Stimulated activated CD4-positive, alpha-beta T cell treated with anti-CD3 and anti-CD28 coated beads, Interleukin-15, amount 100 ng/mL, for 24 hours (primary cell): ENCODE measurements at regions not wholly inside any gene's neighbourhood (a gene's known extent, or its start where the extent isn't known, plus 50 kb on each side); places are given as distances from the start of the nearest gene placed in this dataset.

Experiments
- DNase-seq: peaks from one replicate; pipeline ENCODE4 v3.0.0-alpha.2; 2020

DNA sequence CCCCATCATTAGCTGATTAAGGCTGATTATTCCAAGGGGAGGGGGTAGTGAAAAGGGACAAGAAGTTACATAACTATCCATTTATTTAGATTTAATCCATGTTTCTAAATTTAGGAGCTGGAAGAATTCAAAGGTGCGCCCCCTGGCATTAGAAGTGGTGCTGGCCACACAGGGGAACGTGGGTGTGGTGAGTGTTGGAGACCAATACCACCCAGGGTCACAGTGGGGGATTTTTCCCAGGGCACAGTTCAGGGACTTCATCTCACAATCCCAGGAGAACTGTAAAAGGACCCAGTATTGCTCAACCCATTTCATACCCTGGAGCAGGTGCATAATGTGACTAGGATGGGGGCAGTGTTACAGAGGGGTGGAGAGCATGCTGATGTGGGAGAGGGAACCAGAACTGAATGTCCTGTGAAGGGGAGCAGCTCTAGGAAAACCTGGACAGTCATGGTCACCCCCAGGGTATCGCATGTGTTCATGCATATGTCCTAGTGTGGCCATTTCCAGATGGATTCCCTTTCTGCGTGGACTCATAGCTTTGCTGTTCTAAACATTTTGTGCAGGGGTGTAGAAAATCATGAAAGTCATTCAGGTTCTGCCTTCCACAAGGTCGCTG lies 110.3 kb downstream of the LSM3 start:
- DNase-seq = no peak

DNA sequence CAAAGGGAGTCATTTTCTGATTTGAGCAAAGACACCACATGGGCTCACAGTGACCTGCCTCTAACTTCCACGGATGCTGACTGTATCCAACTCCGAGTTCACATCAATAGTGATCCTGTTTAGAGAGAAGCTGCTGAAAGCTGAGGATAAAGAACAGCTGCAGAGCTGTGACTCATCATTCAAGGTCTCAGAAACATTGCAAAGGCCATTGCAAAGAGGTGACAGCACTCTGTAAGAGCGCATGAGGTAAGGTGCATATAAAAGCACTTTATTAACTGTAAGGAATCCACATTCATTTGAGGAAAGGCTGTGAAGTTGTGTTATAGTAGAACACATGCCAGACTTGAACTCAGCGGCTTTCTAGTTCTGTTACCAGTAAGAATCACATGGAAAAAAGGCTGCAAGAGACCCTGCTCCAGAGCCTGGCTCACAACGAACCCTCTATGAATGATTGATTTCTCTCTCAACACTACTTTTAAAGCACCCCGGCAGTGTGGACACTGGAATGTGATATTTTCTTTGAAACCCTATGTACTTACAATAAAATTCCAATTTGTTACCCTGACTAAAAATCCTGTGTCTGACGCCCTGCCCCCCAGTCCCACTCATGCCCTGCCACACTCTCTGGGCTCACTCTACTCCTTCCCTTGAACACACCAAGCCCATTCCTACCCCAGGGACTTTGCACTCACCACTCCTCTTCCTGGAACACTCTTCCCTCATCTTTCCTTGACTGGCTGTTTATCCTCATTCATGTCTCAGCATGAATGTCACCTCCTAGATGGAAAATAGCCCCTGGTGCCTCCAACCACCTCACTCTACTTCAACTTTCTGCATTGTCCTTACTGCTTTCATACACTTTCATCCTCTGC lies 111.2 kb downstream of the LSM3 start:
- DNase-seq = no peak

DNA sequence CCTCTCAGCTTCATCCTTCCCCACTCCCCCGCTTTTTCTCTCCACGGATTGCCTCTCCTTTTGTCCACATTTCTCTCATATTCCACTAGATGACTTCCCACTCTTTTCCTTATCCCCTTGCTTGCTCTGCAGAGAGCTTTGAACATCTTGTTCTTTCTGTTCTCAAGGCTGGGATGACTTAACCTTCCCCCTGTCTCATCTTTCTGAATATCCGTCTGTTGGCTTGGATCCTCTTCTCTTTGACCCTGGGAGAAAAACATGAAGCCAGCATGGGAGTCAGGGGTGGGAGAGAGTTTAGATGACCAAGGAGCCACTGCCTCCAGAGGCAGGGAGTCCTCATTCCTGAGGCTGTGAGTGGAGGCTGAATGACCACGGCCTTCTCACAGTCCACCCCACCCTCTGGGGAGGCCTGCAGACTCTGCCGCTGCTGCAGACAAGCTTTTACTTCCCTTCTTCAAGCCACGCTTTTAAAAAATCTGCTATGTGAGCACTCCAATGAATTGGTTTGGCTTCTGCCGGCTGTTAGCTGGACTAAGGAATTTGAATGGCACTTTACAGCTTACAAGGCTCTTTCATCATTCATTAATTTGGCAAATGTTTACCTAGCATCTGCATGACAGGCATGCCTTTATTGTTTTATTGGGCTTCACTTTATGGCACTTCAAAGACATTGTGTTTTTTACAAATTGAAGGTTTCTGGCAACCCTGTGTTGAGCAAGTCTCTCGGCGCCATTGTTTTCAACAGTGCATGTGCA lies 111.6 kb upstream of the SLC6A6 start:
- no peak for DNase-seq

DNA sequence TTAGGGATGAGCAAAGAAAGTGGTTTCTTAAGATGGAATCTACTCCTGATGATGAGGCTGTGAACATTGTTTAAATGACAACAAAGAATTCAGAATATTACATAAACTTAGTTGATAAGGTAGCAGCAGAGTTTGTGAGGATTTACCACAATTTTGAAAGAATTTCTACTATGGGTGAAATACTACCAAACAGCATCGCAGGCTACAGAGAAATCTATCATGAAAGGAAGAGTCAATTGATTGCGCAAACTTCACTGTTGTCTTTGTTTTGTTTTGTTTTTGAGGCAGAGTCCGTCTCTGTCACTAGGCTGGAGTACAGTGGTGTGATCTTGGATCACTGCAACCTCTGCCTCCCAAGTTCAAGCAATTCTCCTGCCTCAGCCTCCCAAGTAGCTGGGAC lies 107.4 kb upstream of the SLC6A6 start:
- no peak for DNase-seq

DNA sequence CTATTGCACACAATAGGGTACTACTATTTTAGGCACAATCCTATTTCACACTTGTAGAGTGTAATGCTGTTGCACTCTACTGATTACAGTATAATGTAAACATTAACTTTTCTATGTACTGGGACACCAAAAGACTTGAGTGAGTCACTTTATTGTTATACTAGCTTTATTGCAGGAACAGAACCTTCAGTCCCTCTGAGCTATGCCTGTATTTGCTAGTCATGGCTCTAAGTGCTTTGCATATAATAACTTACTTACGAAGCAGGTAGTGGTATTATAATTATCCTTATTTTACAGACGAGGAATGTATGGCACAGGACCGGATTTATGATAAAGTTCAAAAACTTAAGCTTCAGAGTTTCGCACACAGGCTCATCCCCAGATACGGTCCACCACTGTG lies 106.6 kb upstream of the SLC6A6 start:
- no peak for DNase-seq

DNA sequence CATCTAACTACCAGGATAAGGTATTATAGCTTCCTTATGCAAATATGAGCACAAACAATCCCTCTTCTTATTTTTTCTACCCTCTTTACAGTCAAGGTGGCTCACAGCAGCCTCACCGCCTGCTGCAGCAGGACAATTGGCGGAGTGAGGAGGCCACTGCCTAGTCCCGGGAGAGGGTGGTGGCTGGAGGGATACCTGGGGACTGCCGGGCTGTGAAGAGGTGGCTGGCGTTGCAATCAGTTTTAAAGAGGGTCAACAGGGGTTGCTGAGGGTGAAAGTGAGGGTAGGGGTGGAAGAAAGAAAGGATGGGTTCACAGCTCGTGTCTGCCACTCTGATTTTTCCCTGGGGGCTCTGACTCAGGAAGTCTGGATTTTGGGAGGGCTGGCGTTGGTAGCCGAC lies 105.1 kb upstream of the SLC6A6 start:
- DNase-seq = no peak

DNA sequence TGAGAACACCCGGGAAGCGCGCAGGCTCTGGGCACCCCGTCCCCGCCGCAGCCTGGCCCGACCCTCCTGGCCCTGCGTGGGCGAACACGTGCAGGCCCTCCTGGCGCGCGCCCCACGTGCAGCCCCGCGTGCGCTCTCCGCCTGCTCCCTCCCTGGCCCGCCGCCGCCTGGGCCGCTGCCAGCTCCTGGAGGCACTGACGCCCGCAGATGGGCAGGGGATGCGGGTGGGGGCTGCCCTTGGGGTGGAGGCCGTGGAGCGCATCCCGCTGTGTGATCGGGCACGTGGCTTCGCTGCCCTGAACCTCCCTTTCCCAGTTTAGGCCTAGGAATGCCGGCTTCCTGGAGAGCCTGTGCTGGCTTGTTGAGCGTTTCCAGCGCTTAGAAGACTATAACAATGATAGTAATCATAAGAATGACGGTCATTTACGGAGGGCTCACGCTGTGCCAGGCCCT lies 104.6 kb upstream of the SLC6A6 start:
- no peak for DNase-seq

DNA sequence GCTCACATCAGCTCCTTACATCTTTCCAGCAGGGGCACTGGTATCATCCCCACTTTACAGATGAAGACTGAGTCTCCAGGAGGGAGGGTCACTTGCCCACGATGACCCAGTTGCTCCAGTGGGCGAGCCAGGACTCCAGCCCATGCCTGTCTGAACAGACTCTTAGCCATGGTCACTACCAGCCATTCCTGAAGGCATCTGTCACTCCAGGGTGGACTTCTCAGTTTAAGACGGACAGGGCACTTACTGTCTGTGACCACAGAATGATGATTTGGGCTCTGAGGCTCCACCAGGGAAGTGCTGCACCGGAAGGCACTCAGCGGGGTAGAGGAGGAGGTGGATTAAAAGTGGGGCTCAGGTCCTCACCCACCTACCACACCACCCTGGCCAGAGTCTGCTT lies 104.0 kb upstream of the SLC6A6 start:
- DNase-seq = no peak

DNA sequence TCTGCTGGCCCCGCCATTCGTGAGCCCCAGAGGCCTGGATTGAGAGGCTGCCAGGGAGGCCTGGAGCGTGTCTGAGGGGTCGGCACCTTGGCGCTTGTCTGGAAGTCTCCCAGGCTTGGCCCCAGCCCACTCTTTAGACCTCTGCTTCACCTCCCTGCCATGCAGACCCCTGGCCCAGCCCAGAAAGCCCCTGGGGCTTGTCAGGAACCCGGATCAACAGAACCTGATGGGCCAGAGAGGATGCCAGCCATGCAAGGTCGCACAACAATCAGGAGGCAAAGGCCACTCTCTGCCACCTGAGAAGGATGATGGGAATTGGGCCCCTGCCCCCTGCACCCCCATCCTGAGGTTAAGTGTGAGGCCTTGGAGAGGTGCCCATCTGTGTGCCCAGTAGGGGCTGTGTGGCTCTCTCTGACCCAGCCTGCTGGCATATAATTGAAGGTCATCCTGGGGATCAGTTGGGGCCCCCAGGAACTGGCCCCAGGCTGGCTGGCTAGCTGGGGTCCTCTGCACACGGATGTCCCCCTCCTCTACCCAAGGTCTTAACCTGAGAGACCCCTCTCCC lies 103.3 kb upstream of the SLC6A6 start:
- DNase-seq = no peak

DNA sequence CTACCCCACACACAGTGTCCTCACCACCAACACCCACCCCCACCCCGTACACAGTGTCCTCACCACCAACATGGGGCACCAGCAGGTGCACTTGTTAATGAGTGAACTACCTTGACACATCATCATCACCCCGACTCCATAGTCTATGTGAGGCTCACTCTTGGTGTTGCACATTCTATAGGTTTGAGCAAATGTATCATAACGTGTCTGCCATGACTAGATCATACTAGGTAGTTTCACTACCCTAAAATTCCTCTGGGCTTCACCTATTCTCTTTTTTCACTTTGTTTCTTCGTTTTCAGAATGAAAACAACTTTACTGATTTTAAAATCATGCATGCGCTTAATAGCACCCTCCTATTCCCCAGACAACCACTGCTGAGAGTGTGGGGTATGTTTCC lies 102.6 kb upstream of the SLC6A6 start:
- no peak for DNase-seq

DNA sequence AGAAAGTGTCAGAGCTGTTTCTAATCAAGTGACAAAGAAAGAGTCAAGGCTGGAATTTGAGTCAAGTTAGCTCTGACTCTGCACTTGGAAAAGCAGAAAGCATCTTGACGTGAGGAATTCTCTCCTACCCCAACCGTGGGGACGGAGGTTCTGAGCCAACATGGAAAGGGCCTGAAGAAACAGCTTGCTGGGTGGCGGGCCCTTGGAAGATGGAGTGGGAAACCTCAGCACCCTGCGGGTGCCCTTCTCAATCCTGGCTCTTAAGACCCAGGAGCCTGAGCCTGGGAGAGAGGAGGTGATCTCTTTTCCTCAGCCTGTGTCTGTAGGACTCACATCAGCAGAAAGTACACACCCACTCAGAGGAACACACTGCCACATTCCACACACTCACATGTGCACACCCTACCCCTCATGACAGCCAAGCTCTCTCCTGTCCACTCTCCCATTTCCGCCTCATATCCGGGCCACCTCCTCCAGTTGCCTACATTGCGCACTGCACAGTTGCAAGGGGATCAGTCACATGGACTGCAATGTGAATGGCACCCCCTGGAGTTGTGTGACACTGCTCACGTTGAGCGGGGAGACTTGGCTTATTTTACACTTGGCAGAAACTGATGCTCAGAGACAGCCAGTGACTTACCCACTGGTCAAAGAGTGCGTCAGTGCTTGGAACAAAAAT lies 101.5 kb upstream of the SLC6A6 start:
- no peak for DNase-seq

DNA sequence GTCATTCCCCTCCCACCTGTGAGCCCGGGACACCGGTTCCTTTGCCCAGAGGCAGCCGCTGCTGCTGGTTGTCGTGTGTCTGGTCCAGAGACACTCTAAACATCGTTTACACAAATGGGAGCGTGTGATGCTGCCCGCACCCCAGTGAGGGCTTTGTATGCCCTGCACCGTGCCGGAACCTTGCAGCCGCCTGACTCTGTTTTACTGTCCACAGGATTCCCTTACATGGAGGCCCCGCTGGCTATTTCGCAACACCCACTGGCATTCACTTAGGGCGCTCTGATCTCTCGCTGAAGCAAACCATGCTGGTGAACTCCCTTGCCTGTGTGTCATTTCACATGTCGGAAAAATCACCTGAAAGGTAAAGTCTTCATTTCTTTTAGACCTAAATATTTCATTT lies 100.8 kb upstream of the SLC6A6 start:
- DNase-seq = no peak

DNA sequence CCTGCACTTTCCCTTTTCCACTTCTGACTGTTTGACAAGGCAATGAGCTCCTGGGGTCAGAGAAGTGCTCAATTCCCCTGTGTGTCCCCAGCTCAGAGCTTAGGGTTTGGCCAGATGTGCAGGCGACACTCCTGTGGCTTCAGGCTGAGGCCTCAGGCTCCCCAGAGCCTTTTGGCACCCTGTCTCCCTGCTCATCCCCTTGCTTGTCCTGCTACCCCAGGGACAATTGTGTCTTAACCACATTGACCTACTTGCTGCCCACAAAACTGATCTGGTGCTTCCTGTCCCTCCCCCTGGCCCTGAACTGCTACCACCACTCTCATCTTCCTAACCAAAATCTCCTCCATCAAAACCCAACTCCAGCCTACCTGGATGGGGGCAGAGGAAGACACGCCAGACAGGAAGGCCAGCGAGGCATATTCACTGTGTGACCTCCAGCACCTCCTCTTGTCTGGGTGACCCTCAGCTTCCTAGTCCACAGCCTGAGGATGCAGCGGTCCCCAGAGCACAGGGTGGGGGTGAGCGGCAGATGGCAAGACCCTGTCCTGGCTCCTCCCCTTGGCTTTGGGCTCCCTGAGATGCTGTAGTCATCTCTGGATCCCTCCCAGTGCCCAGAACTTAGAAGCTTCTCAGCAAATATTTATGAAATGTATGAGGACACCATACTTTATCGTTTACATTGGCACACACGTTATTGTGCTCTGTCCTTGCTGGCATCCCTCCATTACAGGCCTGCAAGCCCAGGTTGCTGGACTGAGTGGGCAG lies 98.9 kb upstream of the SLC6A6 start:
- no peak for DNase-seq

DNA sequence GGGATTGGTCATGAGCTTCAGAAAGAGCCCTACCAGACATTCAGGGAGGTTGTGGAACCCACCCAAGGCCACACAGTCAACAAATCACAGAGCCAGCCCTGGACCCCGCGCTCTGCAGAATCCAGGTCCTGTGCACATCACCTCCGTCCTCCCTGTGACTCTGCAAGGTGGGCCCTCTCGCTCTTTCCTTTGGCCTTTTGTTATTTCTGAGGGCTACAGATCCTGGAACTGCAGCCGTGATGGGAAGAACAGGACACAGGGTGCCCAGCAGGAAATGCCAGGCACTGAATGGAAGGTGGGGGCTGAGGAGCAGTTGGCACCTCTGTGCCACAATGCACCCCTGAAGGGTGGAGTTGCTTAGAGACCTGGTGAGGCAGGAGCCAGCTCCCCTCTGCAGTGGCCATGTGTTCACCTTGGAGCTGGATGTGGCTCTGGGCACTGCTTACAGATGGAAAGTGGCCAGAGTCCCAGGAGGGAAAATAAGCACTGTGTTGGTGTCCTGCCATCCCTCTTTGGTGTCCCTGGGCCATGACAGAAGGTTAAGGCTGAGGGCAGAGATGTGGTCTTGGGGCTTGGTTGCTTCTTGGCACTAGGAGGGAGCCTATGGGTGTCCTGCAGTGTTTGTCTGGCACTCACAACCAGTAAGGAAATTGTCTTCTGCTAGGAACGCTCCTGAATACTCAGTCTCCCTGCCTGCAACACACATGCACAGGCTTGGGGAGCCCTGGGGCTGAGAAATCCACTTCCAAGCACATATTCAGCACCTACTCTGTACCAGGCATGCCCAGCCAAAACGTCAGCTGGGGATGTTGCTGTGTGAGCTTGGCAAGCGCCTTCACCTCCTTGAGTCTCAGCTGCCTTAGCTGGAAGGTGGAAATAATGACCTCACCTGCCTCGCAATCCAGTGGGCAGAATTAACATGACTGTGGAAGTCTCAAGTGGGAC lies 98.0 kb upstream of the SLC6A6 start:
- DNase-seq = no peak

DNA sequence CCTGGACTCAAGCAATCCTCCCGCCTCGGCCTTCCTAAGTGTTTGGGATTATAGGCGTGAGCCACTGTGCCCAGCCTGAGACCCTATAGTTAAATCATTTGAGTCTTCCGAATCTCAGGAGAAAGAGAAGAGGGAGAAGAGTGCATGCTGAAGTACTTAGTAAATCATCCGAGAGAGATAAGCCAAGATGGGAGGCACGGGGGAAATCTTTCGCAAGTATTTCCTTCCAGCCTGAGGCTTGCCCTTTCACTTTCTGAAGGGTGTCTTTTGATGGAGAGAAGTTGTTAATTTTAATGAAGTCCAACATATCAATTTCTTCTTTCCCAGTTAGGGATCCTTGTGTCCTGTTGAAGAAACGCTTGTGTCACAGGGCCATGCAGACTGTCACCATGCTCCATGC lies 97.1 kb upstream of the SLC6A6 start:
- no peak for DNase-seq

DNA sequence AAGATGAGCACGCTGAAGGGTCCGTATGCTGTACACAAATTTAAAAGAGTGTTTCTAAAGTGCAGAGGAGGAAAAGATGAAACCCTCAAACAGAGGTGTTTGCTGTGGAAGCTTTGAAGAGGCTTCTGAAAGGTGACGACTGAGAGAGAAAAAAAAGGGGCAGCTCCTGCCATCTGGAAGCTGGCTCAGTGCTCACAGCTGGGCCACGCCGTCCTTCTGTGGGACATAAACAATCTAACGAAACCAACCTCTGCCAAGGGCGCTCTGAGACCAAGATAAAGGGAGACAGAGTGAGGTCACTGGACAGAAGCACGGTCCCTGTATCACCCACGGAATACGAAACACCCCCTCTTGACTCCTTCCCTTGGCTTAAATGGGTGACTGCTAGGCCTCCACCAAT lies 96.3 kb upstream of the SLC6A6 start:
- DNase-seq = no peak

DNA sequence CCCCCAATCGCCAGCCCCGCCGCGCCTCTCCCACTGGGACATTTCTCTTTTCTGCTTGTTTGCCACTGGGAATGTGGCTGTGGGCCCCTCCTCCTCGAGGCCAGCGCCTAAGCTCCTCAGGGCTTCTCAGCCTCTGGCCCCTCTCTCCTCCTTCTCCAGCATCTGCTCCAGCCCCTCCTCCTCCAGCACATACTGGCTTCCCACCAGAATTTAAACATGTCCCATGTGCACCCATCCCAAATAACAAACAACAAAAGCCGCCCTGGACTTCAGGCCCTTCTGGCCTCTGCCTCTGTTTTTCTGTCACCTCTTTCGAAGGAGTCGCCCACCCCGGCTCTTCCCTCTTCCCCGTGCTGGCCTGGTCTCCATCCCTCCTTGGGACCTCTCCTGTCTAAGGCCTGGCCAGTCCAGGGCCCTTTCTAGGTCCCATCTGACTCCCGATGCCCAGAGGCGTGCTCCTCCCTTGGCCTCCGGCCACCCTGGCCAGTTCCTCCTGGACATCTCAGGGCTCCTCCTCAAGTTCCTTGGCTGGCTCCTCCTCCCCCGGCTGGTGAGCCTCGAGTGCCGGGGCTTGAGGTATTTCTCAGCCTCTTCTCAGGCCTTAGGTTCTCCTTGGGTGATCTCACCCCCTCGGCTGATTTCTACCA lies 94.6 kb upstream of the SLC6A6 start:
- no peak for DNase-seq

DNA sequence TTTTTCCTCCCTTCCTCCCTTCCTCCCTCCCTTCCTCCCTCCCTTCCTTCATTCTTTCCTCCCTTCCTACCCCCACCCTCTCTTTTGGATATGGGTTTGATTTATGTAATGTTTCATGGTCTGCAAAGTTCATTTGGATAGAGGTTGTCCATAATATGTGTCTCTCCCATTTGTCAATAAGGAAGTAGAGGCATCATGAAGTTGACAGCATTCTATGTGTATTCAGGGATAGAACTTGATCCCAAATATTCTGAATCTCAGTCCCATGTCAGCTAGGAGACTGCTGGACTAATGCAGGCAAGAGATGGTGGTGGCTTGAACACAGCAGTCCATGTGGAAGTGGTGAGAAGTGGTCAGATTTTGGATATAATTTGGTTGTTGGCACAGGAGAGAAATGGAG lies 90.7 kb upstream of the SLC6A6 start:
- no peak for DNase-seq

DNA sequence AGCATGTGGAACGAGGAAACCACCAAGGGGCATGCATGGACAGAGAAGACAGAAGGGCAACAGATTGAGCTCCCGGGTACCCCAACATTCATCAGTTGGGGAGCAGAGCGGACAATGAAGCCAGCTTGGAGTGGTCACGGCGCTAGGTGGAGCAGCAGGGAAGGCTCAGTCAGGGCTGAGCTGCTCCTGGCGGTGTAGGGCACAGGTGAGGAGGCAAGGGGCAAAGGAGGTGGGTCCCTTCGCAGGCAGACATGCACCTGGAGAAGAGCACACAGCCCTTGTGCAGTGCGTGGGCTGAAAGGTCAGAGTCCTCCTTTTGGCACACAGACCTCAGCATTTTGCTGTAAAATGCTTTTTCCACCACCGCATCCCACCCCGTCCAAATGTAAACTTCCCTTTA lies 90.0 kb upstream of the SLC6A6 start:
- no peak for DNase-seq

DNA sequence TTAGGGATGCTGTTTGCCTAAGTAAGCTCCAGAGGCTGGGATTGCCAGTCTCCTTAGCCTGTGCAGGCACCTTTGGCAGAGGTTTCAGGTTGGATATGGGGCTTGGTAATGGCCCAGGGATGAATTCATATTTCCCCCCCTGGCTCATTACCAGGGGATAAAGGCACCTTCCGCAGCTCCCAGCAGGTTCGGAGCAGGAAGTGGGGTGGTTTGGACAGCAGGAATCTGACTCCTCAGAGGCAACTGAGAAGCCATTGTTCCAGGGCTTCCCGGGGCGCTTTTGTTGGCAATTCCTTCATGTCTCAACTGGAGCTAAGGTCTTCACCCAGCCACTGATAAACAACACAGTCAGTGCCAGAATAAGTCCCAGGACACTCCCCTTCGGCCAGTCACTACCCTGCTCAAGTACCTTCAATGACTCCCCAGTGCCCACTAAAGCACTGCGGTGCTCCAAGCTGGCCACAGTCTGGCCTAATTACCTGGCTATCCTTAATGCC lies 85.3 kb upstream of the SLC6A6 start:
- DNase-seq = no peak
